HG02610 (cell line): ENCODE measurements at regions not wholly inside any gene's neighbourhood (a gene's known extent, or its start where the extent isn't known, plus 50 kb on each side); places are given as distances from the start of the nearest gene placed in this dataset.

ENCODE experiments used
- ATAC-seq: cut with Tn5 transposase; IDR thresholded peaks from one replicate; pipeline ENCODE4 v1.9.1; 2021; ENCODE audit warnings: mild to moderate bottlenecking, moderate library complexity; ENCODE audit not compliant: unreplicated experiment

DNA sequence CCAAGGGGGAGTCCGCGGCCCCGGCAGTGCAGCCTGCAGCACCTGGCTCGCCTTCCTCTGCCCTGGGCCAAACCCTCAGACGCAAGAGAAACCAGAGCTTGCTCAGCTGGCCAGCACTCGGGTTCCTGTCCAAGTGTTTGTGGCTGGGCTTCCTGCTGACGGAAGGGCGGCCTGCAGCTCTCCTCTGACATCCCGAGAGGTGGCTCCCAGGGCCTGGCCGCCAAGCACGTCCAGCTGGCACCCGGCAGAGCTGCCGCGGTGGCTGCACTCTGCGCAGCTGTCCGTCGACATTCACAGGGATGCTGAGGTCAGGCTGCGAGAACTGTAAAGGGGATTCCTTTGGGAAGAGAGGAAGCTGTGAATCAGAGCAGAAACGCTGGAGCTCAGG is 85.6 kb downstream of the CPN2 start:
- ATAC-seq, result no peak

DNA sequence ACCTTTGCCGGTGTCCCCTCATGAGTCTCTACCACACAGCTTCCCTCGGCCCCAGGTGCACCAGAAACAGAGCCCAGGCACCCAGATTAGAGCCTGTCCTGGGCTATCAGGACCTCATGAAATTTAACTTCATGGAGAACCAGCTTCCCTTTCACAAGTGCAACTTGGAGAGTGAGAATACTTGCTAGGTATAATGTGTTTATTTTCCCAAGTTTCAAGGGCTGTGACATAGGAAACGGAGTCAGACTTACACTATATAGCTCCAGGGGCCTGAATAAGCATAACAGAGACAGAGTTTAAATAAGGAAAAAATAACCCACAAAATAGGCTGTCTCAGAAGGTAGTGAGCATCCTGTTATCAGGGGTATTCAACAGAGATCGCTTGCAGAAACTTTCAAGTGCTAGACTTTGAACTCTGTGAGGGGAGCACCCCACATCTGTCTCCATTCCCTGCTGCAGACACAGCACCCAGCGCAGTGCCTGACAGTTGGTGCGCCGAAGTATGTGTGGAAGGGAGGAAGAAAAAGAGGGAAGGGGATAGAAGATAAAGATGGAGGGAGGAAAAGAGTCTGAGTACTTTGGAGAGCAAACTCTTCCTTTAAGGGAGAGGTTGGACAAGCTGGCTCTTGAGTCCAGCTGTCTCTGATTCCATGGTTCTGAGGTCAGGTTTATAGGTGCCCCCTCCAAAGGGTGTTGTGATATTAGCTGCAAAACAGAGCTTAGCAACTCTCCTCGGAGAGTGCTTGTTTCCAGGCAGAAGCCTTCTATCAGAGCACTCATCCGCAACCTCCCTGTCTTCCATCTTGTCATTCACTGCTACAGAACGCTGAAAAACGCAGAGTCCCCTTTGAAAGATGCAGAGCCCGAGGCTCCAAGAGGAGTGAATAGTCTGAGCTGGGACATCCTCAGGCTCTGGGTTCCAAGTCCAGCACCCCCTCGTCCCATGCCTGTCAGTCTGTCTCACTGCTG is 84.8 kb downstream of the CPN2 start:
- ATAC-seq, result no peak

DNA sequence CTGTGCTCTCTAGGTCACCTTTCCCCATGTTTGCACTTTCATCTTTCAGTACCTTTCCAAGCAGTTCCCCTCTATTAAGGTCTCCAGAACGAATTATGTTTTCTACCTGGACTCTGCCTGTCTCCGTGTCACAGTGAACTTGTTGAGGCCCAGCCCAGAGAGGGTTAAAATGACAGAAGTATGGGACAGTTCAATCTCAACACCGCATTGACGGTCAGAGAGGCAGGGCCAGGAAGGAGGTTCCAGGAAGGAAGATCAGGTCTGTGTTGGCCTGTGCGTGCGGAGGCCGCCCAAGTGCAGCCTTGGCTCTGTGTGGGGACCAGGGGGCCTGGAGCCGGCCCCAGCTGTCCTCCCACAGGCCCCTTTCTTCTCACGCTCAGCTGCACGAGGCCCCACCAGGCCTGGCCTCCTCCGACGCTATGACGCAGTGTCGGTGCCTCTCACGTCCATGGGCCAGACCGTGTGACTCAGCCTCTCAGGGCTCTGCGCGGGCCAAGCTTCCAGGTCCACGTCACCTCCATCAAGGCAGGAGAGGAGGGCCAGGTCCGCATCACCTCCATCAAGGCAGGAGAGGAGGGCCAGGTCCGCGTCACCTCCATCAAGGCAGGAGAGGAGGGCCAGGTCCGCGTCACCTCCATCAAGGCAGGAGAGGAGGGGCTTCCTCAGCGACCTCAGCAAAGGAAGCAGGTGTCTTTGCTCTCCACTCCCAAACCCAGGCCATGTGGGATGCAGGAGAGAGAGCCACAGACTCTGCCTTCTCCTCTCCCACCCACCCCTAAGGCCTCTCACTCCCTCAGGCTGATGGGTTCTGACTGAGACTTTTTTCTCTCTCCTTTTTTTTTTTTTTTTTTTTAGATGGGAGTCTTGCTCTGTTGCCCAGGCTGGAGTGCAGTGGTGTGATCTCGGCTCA is 83.1 kb downstream of the CPN2 start:
- ATAC-seq, result no peak

DNA sequence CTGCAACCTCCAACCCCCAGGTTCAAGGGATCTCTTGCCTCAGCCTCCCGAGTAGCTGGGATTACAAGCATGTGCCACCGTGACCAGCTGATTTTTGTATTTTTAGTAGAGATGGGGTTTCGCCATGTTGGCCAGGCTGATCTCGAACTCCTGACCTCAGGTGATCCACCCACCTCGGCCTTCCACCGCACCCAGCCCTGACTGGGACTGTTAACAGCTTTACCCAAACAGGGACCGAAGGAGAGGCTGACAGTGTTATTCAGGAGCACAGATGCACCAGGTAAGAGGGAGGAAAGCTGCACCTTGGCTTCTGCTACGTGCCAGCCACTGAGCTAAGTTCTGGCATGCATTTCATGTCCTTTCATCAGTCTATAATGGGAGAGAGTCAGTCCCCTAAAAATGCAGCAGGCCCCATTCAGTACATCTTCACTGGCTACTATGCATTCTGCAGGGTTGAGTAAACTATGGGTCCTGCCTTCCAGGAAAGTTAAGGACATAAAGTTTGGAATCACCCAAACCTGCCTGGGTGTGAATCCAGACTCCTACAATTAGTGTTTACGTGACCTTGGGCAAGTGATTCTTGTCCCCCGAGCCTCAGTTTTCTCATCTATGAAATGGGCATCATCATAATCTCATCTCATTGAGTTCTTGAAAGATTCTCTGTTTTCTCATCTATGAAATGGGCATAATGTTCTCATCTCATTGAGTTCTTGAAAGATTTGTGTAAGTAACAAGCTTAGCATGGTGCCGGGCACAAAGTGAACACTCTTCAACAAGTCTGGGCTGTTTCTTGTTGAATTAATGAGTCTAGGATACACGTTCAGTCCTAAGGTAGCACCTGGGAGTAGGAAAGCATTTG is 82.2 kb downstream of the CPN2 start:
- ATAC-seq, result no peak

DNA sequence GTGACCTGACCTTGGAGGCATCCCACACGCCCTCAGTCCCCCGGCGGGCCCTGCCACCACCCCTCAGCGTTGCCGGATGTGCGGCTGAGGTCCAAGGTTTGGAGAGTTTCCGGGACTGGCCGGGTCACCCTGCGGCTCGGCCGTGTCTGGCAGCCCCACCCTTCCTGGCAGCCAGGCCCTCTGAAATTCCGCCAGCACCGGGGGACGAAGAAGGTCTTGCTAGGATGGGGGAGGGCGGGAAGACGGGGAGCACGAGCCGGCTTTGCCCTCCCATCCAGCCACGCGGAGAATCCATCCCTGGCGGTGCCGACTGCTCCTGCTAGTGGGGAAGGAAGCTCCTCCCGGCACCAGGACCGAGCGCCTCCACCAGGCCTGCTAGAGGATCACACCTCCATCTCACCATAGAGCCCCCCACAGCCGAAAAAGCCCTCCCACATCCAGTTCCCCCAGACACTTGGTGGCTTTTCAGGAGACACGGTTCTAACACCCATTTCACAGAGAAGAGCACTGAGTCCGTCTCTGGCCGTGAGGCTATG is 81.5 kb downstream of the CPN2 start:
- no peak for ATAC-seq

DNA sequence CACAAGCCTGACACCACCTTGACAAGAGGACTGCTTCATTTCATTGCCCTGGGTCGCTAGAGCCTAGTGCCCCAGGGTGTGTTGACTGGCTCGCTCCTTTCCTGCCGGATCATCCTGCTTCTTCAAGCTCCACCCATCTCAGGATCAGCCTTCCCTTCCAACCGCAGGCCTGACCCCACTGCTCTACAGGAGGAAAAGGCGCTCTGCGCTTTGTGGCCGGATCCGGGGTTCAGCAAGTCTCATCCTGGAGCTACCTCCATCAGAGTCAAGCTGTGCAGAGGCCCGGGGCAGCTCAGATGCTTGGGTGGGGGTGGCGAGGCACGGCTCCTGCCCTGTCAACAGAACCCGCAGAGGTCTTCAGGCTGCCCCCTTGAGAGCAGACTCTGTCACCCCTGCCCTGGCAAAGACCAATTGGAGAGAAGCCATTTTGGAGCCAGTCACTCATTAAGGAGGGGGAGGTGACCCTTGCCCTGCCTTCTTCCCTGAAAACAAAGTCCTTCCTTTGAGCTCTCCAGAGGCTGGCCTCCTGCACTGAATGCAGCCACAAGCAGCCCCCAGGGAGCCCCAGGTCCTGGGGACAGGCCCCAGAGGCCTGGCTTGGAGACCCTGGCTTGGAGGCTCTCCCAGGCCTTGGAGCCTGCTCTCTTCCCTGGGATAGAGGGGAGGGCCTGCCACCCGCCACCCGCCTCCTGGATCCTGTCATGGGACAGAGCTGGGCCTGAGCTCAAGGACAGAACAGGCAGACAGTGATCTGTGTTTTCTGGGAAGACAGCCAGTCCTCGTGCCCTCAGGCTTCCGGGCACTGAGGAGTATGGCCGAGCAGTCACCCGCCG is 80.3 kb downstream of the CPN2 start:
- ATAC-seq, result no peak

DNA sequence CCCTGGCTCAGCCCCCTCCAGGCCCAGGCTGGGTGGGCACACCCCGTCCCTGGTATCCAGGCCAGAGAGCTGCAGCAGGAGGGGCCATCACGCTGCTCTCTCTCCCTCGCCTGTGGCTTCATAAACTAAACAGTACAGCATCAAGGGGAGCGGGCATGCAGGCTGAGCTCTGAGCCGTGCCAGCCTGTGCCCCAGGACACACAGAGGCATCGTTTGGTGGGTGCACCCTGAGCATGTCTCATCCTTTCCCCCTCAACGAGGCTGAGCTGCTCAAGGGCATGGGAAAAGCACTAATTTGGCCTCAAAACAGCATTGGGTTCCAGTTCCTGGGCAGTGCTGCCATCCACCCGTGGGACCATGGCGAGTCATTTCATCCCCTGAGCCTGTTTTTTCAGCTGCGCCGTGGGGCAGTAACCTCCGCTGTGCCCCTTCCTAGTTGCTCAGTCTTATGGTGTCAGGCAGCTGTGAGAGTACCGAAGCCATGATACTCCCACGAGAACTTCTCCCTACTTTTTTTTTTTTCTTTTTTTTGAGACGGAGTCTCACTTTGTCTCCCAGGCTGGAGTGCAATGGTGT is 79.6 kb downstream of the CPN2 start:
- no peak for ATAC-seq

DNA sequence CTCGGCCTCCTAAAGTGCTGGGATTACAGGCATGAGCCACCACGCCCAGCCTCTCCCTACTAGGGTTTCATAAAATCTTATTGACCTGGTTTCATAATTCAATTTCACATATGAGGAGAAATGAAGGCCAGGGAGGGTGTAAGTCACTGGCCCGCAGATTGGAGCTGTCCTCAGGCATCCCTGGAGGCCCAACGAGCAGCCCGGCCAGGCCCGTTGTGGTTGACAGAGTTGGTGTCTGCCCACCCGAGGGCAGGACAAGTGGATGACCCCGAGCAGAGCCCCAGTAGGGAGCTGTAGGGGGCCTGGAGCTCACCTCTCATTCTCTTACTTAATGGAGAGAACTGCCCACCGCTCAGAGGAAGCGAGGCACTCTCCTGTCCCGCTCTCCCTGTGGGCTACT is 78.9 kb downstream of the CPN2 start:
- ATAC-seq, result no peak

DNA sequence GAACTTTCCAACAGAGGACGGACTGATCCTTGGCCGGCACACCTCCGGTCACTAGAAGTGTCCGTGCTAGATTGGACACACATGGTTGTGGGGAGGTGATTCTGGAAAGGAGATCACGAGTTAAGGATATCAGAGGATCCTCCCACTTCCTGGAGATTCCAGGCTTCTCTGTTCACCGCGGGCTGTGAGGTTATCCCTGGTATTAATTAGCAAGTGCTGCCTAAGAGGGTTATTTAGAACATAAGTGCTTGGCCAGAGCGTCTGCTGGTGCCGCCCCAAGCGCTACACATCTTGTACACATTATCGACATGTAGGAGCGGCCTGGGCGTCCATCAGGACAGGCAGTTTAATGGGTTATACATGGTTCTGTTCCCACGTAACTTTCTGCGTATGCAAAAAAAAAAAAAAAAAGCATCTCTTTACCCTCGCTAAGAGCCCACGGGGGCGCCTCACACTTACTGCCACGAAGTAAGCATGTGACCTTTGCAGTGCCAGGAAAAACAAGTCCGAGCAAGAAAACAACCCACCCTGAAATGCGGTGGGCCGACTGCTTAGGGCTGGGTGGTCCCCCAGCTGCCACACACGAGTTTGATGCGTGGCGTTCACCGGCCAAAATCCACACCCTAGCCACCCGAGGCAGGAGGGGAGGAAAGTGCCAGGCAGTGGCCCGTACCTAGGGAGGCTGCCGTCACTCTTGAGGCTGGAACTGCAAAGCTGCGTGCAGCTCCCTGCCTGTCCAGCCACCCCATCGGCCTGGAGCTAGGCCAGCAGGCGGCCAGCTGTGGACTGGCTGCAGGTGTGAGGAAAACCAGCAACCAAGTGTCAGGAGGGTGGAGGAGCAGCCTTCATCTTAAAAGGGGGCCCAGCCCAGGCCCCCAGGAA is 78.0 kb downstream of the CPN2 start:
- no peak for ATAC-seq

DNA sequence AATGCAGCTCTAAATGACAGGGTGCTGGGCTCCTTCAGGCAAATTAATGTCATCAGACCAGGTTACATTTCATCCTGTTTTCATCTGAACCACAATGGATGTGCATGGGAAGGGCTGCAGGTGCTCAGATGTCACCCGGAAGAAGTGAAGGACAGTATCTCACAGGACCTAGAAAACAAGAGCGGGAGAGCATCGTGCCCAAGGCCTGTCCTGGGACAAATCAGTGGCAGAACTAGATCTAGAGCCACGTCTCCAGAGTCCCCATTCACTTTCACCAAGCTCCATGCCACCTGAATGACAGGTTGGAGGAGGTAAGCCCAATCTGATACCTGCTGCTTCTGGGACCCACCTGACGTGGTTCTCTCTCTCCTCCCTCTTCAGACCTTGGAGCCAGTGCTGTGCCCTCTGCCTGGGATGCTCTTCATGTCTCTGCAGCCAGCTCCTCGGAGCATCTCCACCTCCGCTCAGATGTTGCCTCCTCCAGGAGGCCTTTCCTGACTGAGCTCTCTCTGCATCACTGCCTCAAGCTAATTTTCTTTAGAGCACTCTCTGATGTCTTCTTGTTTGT is 77.3 kb downstream of the CPN2 start:
- no peak for ATAC-seq

DNA sequence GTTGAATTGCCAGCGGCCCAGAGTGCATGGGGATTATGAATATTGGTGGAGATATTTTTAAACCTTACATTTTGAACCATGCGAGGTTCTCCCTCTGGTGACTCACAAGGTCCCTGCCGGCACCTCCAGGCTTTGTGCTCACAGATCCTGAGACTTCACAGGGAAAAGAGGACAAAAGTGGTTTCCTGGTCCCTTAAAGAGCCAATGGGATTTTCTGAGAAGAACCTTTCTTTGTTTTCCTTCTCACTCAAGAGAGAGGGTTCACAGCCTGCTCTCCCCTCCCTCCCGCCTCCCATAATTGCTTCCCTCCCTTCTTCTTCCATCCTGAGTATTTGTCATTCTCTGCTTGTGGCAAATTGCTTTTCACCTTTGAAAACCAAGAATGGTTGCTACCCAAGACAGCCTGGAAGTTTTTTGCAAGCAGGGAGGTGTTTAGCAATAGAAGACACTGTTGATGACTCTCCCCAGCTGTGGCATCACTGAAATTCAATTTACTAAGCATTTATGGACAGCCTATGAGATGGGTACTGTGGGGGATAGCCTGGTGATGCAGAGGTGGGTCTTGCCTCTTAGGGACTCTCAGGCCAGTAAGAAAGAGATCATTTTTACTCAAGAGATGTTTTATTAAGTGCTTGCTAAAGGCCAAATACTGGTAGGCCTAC is 76.6 kb downstream of the CPN2 start:
- no peak for ATAC-seq

DNA sequence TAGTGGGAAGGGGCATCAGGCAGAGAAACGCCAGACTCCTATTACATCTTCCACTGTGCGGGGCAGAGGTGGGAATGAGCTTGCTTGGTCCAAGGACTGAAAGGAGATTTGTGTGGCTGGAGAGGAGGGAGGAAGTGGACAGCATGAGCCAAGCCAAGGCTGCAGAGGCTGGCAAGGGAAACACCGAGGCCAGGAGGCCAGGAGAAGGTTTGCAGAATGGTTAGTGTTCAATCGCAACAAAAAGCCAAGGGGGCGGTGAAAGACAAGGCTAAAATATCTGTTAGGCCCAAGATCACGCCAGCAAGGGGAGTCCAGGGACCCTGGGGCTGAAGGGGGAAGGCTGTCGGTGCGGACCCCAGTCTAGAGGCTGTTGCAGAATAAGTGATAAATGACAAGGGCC is 75.8 kb downstream of the CPN2 start:
- ATAC-seq, result no peak

DNA sequence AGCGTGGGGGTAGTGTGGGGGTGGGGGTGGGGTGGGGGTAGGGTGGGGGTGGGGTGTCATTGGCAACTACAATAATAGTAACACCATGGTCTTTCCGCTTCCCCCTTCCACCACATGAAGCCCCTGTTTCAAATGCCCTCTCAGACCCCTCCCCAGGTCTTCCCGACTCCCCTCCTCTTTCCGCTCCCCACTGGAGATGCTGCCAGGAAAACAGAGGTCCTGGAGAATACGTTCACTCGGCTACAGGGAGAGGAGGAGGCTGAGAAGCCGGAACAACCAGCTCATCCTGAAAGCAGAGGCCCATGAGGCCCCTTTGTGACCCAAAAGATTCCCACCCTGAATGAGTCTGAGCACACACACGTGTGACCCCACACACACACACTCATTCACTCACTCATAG is 75.4 kb downstream of the CPN2 start:
- no peak for ATAC-seq

DNA sequence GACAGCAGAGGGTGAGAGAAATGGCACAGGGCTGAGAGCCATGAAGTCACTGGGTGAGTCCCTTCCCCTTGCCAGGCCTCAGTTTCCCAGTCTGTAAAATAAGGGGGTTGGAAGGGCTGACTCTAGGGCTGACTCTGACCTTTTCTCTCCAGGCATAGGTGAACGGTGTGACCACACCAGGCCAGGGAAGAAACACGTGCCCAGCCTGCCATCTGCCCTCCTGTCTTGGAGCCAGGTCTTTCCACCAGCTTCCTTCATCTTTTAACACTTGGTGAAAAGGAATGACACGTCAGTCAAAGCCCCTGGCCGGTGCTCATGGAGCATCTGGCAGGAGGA is 74.4 kb downstream of the CPN2 start:
- ATAC-seq, result no peak

DNA sequence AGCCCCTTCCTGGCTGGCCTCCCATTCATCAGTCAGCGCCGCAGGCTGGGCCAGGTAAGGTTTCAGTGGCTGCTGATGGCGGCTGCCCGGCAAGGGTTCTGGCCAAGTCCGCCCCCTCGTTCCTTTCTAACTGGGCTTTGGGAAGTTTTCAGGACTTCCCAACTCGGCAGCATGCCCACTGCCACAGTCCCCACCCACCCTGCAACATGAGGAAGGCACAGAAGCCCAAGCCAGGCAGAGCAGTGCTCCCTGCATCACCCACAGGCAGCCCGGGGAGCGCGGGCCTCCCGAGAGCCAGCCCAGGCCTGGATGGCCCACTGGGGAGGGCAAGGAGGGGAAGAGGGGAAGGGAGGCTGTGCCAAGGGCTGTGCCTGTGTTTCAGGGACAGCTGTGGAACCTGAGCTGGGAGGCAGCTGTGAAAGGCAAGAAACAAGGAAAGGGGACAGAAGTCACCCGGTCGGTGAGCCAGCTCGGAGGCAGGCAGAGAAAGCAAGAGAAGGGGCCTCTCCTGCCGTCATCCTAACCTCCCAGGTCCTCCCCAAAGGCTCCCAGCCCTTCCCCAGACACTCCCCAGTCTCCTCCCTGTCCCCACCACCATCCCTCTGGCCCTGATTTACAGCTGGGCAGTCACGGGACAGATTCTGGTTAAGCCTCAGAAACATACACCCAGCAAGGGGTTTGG is 73.9 kb downstream of the CPN2 start:
- ATAC-seq, result no peak

DNA sequence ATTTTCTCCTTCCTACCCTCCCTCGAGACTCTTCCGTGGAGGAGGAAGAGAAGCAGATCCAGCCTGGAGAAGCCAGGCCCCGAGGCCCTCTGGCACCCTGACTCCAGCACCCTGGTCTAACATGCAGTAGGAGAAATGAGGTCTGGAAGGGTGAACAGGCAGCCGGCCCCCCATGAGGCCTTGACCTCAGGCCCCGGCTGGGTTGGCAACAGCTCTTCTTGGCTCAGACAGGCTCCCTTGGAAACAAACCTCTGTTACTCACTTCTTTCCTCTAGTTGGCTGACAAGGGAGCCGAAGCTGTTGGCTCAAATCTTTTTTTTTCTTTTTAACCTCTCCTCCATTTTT is 73.4 kb downstream of the CPN2 start:
- no peak for ATAC-seq

DNA sequence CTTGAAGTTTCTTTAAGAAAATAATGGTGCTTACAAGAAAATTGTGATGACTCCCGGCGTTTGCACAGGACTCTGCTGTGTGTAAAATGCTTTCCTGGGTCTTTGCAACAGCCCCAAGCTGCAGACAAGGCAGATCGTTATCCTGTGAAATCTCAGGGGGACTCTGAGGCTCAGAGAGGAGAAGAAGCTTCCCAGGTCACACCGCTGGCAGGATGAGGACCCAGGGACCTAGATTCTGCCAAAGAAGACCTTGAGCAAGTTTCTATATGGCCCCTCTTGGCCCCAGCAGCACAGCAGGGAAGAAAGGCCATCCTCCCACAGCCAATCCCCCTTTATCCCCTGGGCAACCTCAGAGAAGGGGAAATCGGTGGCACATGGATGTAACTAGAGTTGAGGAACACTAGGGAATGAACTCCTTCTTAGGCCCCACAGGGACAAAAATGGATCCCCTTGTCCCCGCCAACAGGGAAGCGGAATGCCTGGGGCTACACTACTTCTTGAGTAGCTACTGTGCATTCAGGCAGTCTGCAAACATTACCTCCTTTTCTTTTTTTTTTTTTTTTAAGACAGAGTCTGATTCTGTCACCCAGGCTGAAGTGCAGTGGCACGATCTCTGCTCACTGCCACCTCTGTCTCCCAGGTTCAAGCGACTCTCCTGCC is 72.8 kb downstream of the CPN2 start:
- ATAC-seq, result no peak
